AG09309 (cell line): ENCODE measurements at regions not wholly inside any gene's neighbourhood (a gene's known extent, or its start where the extent isn't known, plus 50 kb on each side); places are given as distances from the start of the nearest gene placed in this dataset.

ENCODE experiments used
- DNase-seq: peaks from one replicate; pipeline ENCODE4 v3.0.0-alpha.2; 2010; ENCODE audit warnings: low read depth
- H3K4me3 ChIP-seq: 2 replicates; pipeline ENCODE4 v1.5.1; 2011; ENCODE audit warnings: mild to moderate bottlenecking, low read depth, low read length, moderate library complexity; ENCODE audit not compliant: control insufficient read depth
- CTCF ChIP-seq: IDR thresholded peaks from 2 replicates; pipeline ENCODE4 v1.5.1; 2011; ENCODE audit warnings: mild to moderate bottlenecking, low read depth, low read length, inconsistent platforms; ENCODE audit not compliant: insufficient read depth, control insufficient read depth; ENCODE audit errors: missing control alignments

DNA sequence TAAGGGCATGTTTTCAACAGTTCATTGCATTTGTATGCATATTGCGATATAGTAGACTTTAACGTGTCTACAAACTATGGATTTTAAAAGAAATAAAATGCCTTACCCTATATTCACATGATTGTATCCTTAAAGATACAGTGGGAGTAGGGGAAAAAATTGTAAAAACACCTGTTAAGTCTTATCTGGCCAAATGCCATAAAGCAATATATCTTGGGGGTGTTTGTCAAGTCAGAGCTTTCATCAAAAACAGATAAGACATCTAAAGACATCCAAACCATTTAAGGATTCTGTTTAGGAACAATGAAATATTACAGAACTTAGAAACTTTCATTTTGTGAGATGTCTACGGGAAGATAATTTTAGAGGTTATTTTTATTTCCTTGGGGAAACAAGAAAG, 152.3 kb downstream of the AASDH start:
- TF ChIP-seq CTCF = no peak
- no peak for DNase-seq
- H3K4me3 ChIP-seq = no peak overlapping the region

DNA sequence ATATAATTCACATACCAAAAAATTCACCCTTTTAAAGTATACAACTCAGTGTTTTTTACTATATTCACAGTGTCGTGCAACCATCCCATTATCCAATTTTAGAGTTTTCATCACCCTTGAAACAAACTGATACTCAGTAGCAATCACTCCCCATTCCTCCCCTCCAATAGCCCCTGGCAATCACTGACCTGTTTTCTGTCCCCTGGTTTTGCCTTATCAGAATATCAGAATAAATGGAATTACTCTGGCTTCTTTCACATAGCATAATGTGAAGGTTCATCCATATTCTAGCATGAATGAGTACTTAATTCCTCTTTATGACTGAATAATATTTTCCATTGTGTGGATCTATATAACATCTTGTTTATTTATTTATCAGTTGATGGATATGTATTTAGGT, 153.2 kb downstream of the AASDH start:
- H3K4me3 ChIP-seq = no peak overlapping the region
- DNase-seq = no peak
- no peak for TF ChIP-seq CTCF

DNA sequence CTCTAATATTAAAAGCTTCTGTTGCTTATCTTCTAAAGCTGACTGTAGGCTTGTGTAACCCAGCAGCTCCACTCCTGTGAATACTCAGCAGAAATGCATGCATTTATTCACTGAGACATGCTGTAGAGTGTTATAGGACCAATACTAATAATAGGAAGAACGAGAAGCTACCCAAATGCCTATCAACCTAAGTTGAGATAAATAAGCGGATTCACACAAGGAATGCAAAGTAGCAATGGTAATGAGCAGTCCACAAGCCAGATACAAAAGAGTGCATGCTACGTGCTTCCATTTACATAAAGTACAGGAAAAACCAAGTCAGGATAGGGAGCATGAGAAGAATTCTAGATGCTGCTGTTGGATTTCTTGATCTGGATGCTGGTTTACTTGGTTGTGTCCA, 155.9 kb downstream of the AASDH start:
- no peak overlapping the region for H3K4me3 ChIP-seq
- no peak for TF ChIP-seq CTCF
- no peak for DNase-seq

- no peak for DNase-seq
- no peak overlapping the region for H3K4me3 ChIP-seq
- no peak for TF ChIP-seq CTCF
These were observed 157.3 kb downstream of the AASDH start for GRCh38 chr4:56229947-56230346.

GRCh38 chr4:56227301-56227835, 159.9 kb downstream of the AASDH start:
- DNase-seq = no peak
- TF ChIP-seq CTCF = no peak
- H3K4me3 ChIP-seq = no peak overlapping the region

- H3K4me3 ChIP-seq = no peak overlapping the region
- TF ChIP-seq CTCF = no peak
- no peak for DNase-seq
These were observed 160.7 kb downstream of the AASDH start for GRCh38 chr4:56226579-56226978.

GRCh38 chr4:56224641-56225040, 162.7 kb downstream of the AASDH start:
- no peak overlapping the region for H3K4me3 ChIP-seq
- no peak for TF ChIP-seq CTCF
- DNase-seq = no peak
